ENCODE measurements at regions not wholly inside any gene's neighbourhood (a gene's known extent, or its start where the extent isn't known, plus 50 kb on each side); places are given as distances from the start of the nearest gene placed in this dataset.

DNA sequence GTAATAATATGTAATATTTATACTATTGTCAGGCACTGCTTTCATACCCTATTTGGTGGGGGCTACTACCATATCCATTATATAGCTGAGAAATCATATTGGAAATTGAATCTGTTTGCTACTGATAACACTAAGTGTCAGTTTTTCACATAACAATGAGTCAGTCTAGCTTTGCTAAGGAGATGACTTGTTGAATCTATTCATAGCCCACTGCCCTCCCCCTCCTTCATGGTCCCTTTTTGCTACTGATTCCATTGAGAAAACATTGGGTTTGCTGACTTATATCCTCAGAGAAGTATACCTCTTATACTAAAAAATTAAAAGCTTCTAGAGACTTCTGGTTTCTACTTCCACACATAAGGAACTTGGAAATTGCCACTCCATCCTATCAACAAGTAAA lies 1898.4 kb downstream of the STIM2 start:
- ChIA-PET CTCF (no interaction called here), POLR2A (no interaction called here)
- no peak for TF ChIP-seq BHLHE40 (IDR thresholded peaks at IDR 0.05; ENCODE audit: borderline replicate concordance)
- TF ChIP-seq FOXK2 (IDR thresholded peaks at IDR 0.05), result no peak
- TF ChIP-seq ELF4 (IDR thresholded peaks at IDR 0.05), result no peak
- no peak for TF ChIP-seq CTBP1 (IDR thresholded peaks at IDR 0.05; ENCODE audit: borderline replicate concordance)
- TF ChIP-seq SUZ12 (IDR thresholded peaks at IDR 0.05), result no peak
- TF ChIP-seq ZNF384 (IDR thresholded peaks at IDR 0.05), result no peak
- no peak for TF ChIP-seq HDGF (IDR thresholded peaks at IDR 0.05; ENCODE audit: borderline replicate concordance)
- TF ChIP-seq L3MBTL2 (conservative IDR thresholded peaks at IDR 0.05), result no peak
- TF ChIP-seq LEF1 (IDR thresholded peaks at IDR 0.05; ENCODE audit: borderline replicate concordance), result no peak
- TF ChIP-seq FOXM1 (IDR thresholded peaks at IDR 0.05; ENCODE audit: borderline replicate concordance), result no peak
- no peak for TF ChIP-seq ARNT (IDR thresholded peaks at IDR 0.05)
- no peak for TF ChIP-seq PKNOX1 (IDR thresholded peaks at IDR 0.05)
- TF ChIP-seq NFRKB (IDR thresholded peaks at IDR 0.05), result no peak
- no peak for TF ChIP-seq FOXA1 (IDR thresholded peaks at IDR 0.05)
- no peak for TF ChIP-seq SP1 (IDR thresholded peaks at IDR 0.05)
- TF ChIP-seq TARDBP (IDR thresholded peaks at IDR 0.05), result no peak
- DNase-seq (ENCODE audit: extremely low spot score), result no peak

- POLR2A ChIA-PET, result no interaction called here
- CTCF ChIA-PET, result no interaction called here
- no peak for TF ChIP-seq ELF4 (IDR thresholded peaks at IDR 0.05)
- TF ChIP-seq BHLHE40 (IDR thresholded peaks at IDR 0.05; ENCODE audit: borderline replicate concordance), result no peak
- TF ChIP-seq CTBP1 (IDR thresholded peaks at IDR 0.05; ENCODE audit: borderline replicate concordance), result no peak
- no peak for TF ChIP-seq TARDBP (IDR thresholded peaks at IDR 0.05)
- TF ChIP-seq L3MBTL2 (conservative IDR thresholded peaks at IDR 0.05), result no peak
- DNase-seq (ENCODE audit: extremely low spot score), result no peak
These were observed 1899.4 kb downstream of the STIM2 start for GRCh38 chr4:28760003-28760402.

- CTCF ChIA-PET, result no interaction called here
- no peak for DNase-seq (ENCODE audit: extremely low spot score)
- POLR2A ChIA-PET, result no interaction called here
- TF ChIP-seq SUZ12 (IDR thresholded peaks at IDR 0.05) (no peak), FOXM1 (IDR thresholded peaks at IDR 0.05; ENCODE audit: borderline replicate concordance) (no peak), L3MBTL2 (conservative IDR thresholded peaks at IDR 0.05) (no peak), ZNF384 (IDR thresholded peaks at IDR 0.05) (no peak), NFRKB (IDR thresholded peaks at IDR 0.05) (no peak), TARDBP (IDR thresholded peaks at IDR 0.05) (no peak), ELF4 (IDR thresholded peaks at IDR 0.05) (no peak), LEF1 (IDR thresholded peaks at IDR 0.05; ENCODE audit: borderline replicate concordance) (no peak)
These were observed 1911.4 kb downstream of the STIM2 start for GRCh38 chr4:28772066-28772465.

GRCh38 chr4:28772788-28773187 lies 1912.1 kb downstream of the STIM2 start:
- ChIA-PET POLR2A (no interaction called here), CTCF (no interaction called here)
- TF ChIP-seq L3MBTL2 (conservative IDR thresholded peaks at IDR 0.05), result no peak
- TF ChIP-seq SUZ12 (IDR thresholded peaks at IDR 0.05), result no peak
- TF ChIP-seq CTBP1 (IDR thresholded peaks at IDR 0.05; ENCODE audit: borderline replicate concordance), result no peak
- TF ChIP-seq ARNT (IDR thresholded peaks at IDR 0.05), result no peak
- no peak for TF ChIP-seq SP1 (IDR thresholded peaks at IDR 0.05)
- no peak for DNase-seq (ENCODE audit: extremely low spot score)

- CTCF ChIA-PET, result no interaction called here
- TF ChIP-seq NFRKB (IDR thresholded peaks at IDR 0.05) (no peak), HDGF (IDR thresholded peaks at IDR 0.05; ENCODE audit: borderline replicate concordance) (no peak), CTBP1 (IDR thresholded peaks at IDR 0.05; ENCODE audit: borderline replicate concordance) (no peak), SUZ12 (IDR thresholded peaks at IDR 0.05) (no peak), SP1 (IDR thresholded peaks at IDR 0.05) (no peak), ZNF384 (IDR thresholded peaks at IDR 0.05) (no peak), ARNT (IDR thresholded peaks at IDR 0.05) (no peak), FOXK2 (IDR thresholded peaks at IDR 0.05) (no peak), PKNOX1 (IDR thresholded peaks at IDR 0.05) (no peak), LEF1 (IDR thresholded peaks at IDR 0.05; ENCODE audit: borderline replicate concordance) (no peak), ELF4 (IDR thresholded peaks at IDR 0.05) (no peak)
- POLR2A ChIA-PET, result no interaction called here
- DNase-seq (ENCODE audit: extremely low spot score), result no peak
These were observed 1913.7 kb downstream of the STIM2 start for GRCh38 chr4:28774344-28774743.

DNA sequence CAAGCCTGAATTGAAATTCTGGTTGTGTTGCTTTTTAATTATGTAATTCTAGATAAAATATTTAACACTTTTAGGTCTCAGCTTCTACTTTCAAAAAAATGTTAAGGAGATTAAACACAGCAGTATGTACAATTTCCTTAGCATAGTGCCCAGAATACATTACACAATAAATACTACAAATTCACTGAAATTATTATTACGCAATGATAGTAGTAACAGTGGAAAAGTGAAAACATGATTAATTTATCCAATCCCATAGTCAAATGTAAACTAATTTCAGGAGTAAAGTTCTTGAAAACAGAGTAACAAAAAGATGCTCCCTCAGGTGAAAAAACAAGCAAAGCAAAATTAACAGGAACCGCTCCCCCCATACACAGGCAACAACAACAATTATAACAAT lies 1915.4 kb downstream of the STIM2 start:
- CTCF ChIA-PET, result no interaction called here
- TF ChIP-seq PKNOX1 (IDR thresholded peaks at IDR 0.05) (no peak), NFRKB (IDR thresholded peaks at IDR 0.05) (no peak), LEF1 (IDR thresholded peaks at IDR 0.05; ENCODE audit: borderline replicate concordance) (no peak), ELF4 (IDR thresholded peaks at IDR 0.05) (no peak), FOXK2 (IDR thresholded peaks at IDR 0.05) (no peak), HDGF (IDR thresholded peaks at IDR 0.05; ENCODE audit: borderline replicate concordance) (no peak), TARDBP (IDR thresholded peaks at IDR 0.05) (no peak), ZNF384 (IDR thresholded peaks at IDR 0.05) (no peak), CTBP1 (IDR thresholded peaks at IDR 0.05; ENCODE audit: borderline replicate concordance) (no peak), BHLHE40 (IDR thresholded peaks at IDR 0.05; ENCODE audit: borderline replicate concordance) (no peak), L3MBTL2 (conservative IDR thresholded peaks at IDR 0.05) (no peak), FOXA1 (IDR thresholded peaks at IDR 0.05) (no peak), ARNT (IDR thresholded peaks at IDR 0.05) (no peak), SP1 (IDR thresholded peaks at IDR 0.05) (no peak), SUZ12 (IDR thresholded peaks at IDR 0.05) (no peak), FOXM1 (IDR thresholded peaks at IDR 0.05; ENCODE audit: borderline replicate concordance) (no peak)
- no peak for DNase-seq (ENCODE audit: extremely low spot score)
- POLR2A ChIA-PET, result no interaction called here

GRCh38 chr4:28784188-28784587 lies 1923.5 kb downstream of the STIM2 start:
- no peak for DNase-seq (ENCODE audit: extremely low spot score)
- ChIA-PET POLR2A (no interaction called here), CTCF (no interaction called here)
- no peak for TF ChIP-seq ZNF384 (IDR thresholded peaks at IDR 0.05)
- TF ChIP-seq NFRKB (IDR thresholded peaks at IDR 0.05), result no peak
- TF ChIP-seq FOXA1 (IDR thresholded peaks at IDR 0.05), result no peak
- TF ChIP-seq SP1 (IDR thresholded peaks at IDR 0.05), result no peak
- TF ChIP-seq L3MBTL2 (conservative IDR thresholded peaks at IDR 0.05), result no peak
- no peak for TF ChIP-seq ARNT (IDR thresholded peaks at IDR 0.05)
- TF ChIP-seq CTBP1 (IDR thresholded peaks at IDR 0.05; ENCODE audit: borderline replicate concordance), result no peak
- no peak for TF ChIP-seq FOXK2 (IDR thresholded peaks at IDR 0.05)
- TF ChIP-seq PKNOX1 (IDR thresholded peaks at IDR 0.05), result no peak
- no peak for TF ChIP-seq ELF4 (IDR thresholded peaks at IDR 0.05)
- no peak for TF ChIP-seq FOXM1 (IDR thresholded peaks at IDR 0.05; ENCODE audit: borderline replicate concordance)

All from HEK293T (cell line).